ENCODE measurements at regions not wholly inside any gene's neighbourhood (a gene's known extent, or its start where the extent isn't known, plus 50 kb on each side); places are given as distances from the start of the nearest gene placed in this dataset.
"Not testable (repeated sequence)": the region's sequence is repeated elsewhere in the genome, so short reads cannot be mapped to it uniquely, and the experiment has no call there.

- peak; percentile 67 for ATAC-seq
Observed at GRCh38 chr16:27639561-27640276, 89.8 kb downstream of the KATNIP start.

GRCh38 chr16:27640277-27640600 is 90.3 kb downstream of the KATNIP start:
- ATAC-seq: peak; percentile 89

GRCh38 chr16:27641260-27641659 is 91.3 kb downstream of the KATNIP start:
- ATAC-seq: no peak

GRCh38 chr16:27641734-27642415 is 91.9 kb downstream of the KATNIP start:
- ATAC-seq: not testable (repeated sequence)

- peak; percentile 24 for ATAC-seq
Observed at GRCh38 chr16:27642756-27643155, 92.8 kb downstream of the KATNIP start.

GRCh38 chr16:27644165-27644564 is 94.2 kb downstream of the KATNIP start:
- ATAC-seq: no peak

- no peak for ATAC-seq
Observed at GRCh38 chr16:27645396-27645795, 95.5 kb downstream of the KATNIP start.

GRCh38 chr16:27646806-27647205 is 96.9 kb downstream of the KATNIP start:
- ATAC-seq: no peak

GRCh38 chr16:27649021-27649420 is 99.1 kb downstream of the KATNIP start:
- ATAC-seq: no peak

- ATAC-seq: peak; percentile 80
Observed at GRCh38 chr16:27650073-27650701, 100.2 kb downstream of the KATNIP start.

- ATAC-seq: no peak
Observed at GRCh38 chr16:27651301-27651700, 101.4 kb downstream of the KATNIP start.

GRCh38 chr16:27657811-27658210 is 107.9 kb downstream of the KATNIP start:
- no peak for ATAC-seq

- no peak for ATAC-seq
Observed at GRCh38 chr16:27660507-27660906, 110.6 kb downstream of the KATNIP start.

GRCh38 chr16:27663235-27663634 is 113.3 kb downstream of the KATNIP start:
- ATAC-seq: not testable (repeated sequence)

- ATAC-seq: no peak
Observed at GRCh38 chr16:27665881-27666280, 115.9 kb downstream of the KATNIP start.

- no peak for ATAC-seq
Observed at GRCh38 chr16:27670071-27670810, 120.3 kb downstream of the KATNIP start.

GRCh38 chr16:27671410-27671809 is 121.5 kb downstream of the KATNIP start:
- ATAC-seq: peak; percentile 87

GRCh38 chr16:27676839-27677238 is 126.9 kb downstream of the KATNIP start:
- ATAC-seq: no peak

- ATAC-seq: no peak
Observed at GRCh38 chr16:27677263-27677662, 127.3 kb downstream of the KATNIP start.

- no peak for ATAC-seq
Observed at GRCh38 chr16:27678955-27679354, 129.0 kb downstream of the KATNIP start.

- no peak for ATAC-seq
Observed at GRCh38 chr16:27679899-27680298, 130.0 kb downstream of the KATNIP start.

- ATAC-seq: no peak
Observed at GRCh38 chr16:27681681-27682080, 131.7 kb downstream of the KATNIP start.

- ATAC-seq: no peak
Observed at GRCh38 chr16:27684047-27684446, 134.1 kb downstream of the KATNIP start.
